ENCODE measurements at regions not wholly inside any gene's neighbourhood (a gene's known extent, or its start where the extent isn't known, plus 50 kb on each side); places are given as distances from the start of the nearest gene placed in this dataset.

DNA sequence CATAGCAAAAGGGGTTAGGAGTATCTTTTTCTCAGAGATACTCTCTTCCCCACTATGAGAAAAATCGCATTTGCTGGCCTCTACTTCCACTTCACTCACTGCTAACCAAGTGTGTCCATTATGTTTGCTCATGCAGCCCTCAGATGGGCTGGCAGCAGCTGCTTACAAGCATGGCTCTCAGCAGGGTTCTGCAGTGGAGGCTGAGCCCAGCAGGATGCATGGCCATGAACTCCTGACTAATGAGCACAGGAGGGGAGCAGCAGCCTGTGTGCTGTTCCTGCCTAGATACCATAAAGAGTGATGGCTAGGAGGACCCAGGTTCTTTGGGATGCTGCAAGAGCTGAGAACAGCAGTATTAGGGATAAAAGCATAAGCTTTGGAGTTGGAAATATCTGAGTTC is 316.9 kb upstream of the THSD7B start:
- H3K9me3 Mint-ChIP-seq (ENCODE audit: unreplicated experiment), result no peaks in the 10 kb centered on the region
- no peak for DNase-seq (ENCODE audit: extremely low spot score, unreplicated experiment)

DNA sequence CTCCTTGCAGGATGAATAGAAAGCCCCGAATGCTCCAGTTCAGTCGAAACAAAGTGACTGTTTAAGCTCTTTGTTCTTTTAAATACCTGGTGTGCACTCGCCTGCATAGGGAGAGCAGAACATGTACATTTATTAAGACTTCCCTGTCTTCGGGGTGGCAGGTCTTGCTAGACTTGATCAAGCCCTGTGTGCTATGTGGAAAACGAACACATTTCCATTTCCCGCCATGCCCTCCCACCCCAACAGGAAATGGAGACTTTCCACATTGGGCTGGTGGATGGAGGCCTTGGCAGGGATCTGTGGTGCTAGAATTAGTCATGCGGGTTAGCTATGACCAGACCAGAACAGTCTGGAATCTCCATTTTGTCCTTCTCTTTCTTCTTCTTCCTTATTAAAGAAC is 321.0 kb upstream of the THSD7B start:
- Mint-ChIP-seq H3K27ac (ENCODE audit: unreplicated experiment) (no peak overlapping the region), H3K36me3 (ENCODE audit: unreplicated experiment) (no peaks in the 10 kb centered on the region), H3K4me3 (ENCODE audit: unreplicated experiment) (no peak overlapping the region), H3K9me3 (ENCODE audit: unreplicated experiment) (no peaks in the 10 kb centered on the region), H3K27me3 (ENCODE audit: unreplicated experiment) (no peaks in the 10 kb centered on the region), H3K4me1 (ENCODE audit: unreplicated experiment) (no peaks in the 10 kb centered on the region)
- no peak for DNase-seq (ENCODE audit: extremely low spot score, unreplicated experiment)
- TF ChIP-seq, protein P1, sequence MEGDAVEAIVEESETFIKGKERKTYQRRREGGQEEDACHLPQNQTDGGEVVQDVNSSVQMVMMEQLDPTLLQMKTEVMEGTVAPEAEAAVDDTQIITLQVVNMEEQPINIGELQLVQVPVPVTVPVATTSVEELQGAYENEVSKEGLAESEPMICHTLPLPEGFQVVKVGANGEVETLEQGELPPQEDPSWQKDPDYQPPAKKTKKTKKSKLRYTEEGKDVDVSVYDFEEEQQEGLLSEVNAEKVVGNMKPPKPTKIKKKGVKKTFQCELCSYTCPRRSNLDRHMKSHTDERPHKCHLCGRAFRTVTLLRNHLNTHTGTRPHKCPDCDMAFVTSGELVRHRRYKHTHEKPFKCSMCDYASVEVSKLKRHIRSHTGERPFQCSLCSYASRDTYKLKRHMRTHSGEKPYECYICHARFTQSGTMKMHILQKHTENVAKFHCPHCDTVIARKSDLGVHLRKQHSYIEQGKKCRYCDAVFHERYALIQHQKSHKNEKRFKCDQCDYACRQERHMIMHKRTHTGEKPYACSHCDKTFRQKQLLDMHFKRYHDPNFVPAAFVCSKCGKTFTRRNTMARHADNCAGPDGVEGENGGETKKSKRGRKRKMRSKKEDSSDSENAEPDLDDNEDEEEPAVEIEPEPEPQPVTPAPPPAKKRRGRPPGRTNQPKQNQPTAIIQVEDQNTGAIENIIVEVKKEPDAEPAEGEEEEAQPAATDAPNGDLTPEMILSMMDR (IDR thresholded peaks at IDR 0.05), result no peak

More for the DNA sequence above, 316.9 kb upstream of the THSD7B start:
- no peaks in the 10 kb centered on the region for H3K36me3 Mint-ChIP-seq (ENCODE audit: unreplicated experiment)
- no peak overlapping the region for H3K4me3 Mint-ChIP-seq (ENCODE audit: unreplicated experiment)
- H3K27ac Mint-ChIP-seq (ENCODE audit: unreplicated experiment), result no peak overlapping the region
- H3K4me1 Mint-ChIP-seq (ENCODE audit: unreplicated experiment), result no peaks in the 10 kb centered on the region
- peaks cover 4% of the 10 kb centered on the region for H3K27me3 Mint-ChIP-seq (ENCODE audit: unreplicated experiment)
- TF ChIP-seq, protein P1 (IDR thresholded peaks at IDR 0.05), result no peak

DNA sequence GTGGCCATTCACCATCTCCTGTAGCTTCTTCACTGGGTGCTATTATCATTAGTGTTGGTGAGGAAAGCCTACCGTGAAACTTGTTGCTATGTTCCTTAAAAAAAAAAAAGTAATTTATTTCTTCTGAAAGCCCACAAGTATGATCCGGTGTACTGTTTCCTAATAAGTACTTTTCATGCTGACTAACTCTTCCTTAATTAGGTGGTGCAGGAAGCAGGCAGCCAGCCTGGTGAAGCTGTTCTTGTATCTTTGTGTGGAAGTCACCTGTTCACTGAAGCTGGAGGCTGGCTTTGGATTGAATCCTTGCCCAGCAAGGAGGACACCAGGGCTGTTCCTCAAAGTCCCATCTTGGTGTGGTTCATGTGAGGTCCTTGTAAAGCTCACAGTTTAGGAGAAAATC is 321.7 kb upstream of the THSD7B start:
- Mint-ChIP-seq H3K9me3 (ENCODE audit: unreplicated experiment) (no peaks in the 10 kb centered on the region), H3K4me1 (ENCODE audit: unreplicated experiment) (no peaks in the 10 kb centered on the region), H3K36me3 (ENCODE audit: unreplicated experiment) (no peaks in the 10 kb centered on the region), H3K4me3 (ENCODE audit: unreplicated experiment) (no peak overlapping the region), H3K27ac (ENCODE audit: unreplicated experiment) (no peak overlapping the region), H3K27me3 (ENCODE audit: unreplicated experiment) (no peaks in the 10 kb centered on the region)
- no peak for DNase-seq (ENCODE audit: extremely low spot score, unreplicated experiment)
- TF ChIP-seq, protein P1 (IDR thresholded peaks at IDR 0.05), result no peak

- H3K4me1 Mint-ChIP-seq (ENCODE audit: unreplicated experiment), result no peaks in the 10 kb centered on the region
- H3K36me3 Mint-ChIP-seq (ENCODE audit: unreplicated experiment), result no peaks in the 10 kb centered on the region
- H3K27ac Mint-ChIP-seq (ENCODE audit: unreplicated experiment), result no peak overlapping the region
- no peaks in the 10 kb centered on the region for H3K27me3 Mint-ChIP-seq (ENCODE audit: unreplicated experiment)
- TF ChIP-seq, protein P1 (IDR thresholded peaks at IDR 0.05), result no peak
- no peak overlapping the region for H3K4me3 Mint-ChIP-seq (ENCODE audit: unreplicated experiment)
- DNase-seq (ENCODE audit: extremely low spot score, unreplicated experiment), result no peak
- H3K9me3 Mint-ChIP-seq (ENCODE audit: unreplicated experiment), result no peaks in the 10 kb centered on the region
These were observed 323.2 kb upstream of the THSD7B start for GRCh38 chr2:136441979-136442714.

- DNase-seq (ENCODE audit: extremely low spot score, unreplicated experiment), result no peak
- Mint-ChIP-seq H3K4me3 (ENCODE audit: unreplicated experiment) (no peak overlapping the region), H3K9me3 (ENCODE audit: unreplicated experiment) (no peaks in the 10 kb centered on the region), H3K36me3 (ENCODE audit: unreplicated experiment) (no peaks in the 10 kb centered on the region), H3K27ac (ENCODE audit: unreplicated experiment) (no peak overlapping the region), H3K4me1 (ENCODE audit: unreplicated experiment) (no peaks in the 10 kb centered on the region), H3K27me3 (ENCODE audit: unreplicated experiment) (no peaks in the 10 kb centered on the region)
- TF ChIP-seq, protein P1 (IDR thresholded peaks at IDR 0.05), result no peak
These were observed 321.2 kb upstream of the CXCR4 start for GRCh38 chr2:136439064-136439676.
